Endothelial cell (in vitro differentiated cells): ENCODE measurements at regions not wholly inside any gene's neighbourhood (a gene's known extent, or its start where the extent isn't known, plus 50 kb on each side); places are given as distances from the start of the nearest gene placed in this dataset.

ENCODE experiments used
- DNase-seq: peaks from one replicate; pipeline ENCODE4 v3.0.0; 2021; ENCODE audit warnings: low spot score
- H3K27ac Mint-ChIP-seq: one replicate; pipeline ENCODE4 v1.8.0; 2021; ENCODE audit warnings: mixed read lengths, inconsistent platforms; ENCODE audit not compliant: unreplicated experiment
- H3K27me3 Mint-ChIP-seq: one replicate; pipeline ENCODE4 v1.8.0; 2021; ENCODE audit warnings: mild to moderate bottlenecking, moderate library complexity, mixed read lengths, inconsistent platforms; ENCODE audit not compliant: unreplicated experiment
- H3K36me3 Mint-ChIP-seq: one replicate; pipeline ENCODE4 v1.8.0; 2021; ENCODE audit warnings: mild to moderate bottlenecking, low read depth, mixed read lengths, inconsistent platforms; ENCODE audit not compliant: unreplicated experiment
- H3K4me1 Mint-ChIP-seq: one replicate; pipeline ENCODE4 v1.8.0; 2021; ENCODE audit warnings: mild to moderate bottlenecking, mixed read lengths, inconsistent platforms; ENCODE audit not compliant: unreplicated experiment
- H3K4me3 Mint-ChIP-seq: one replicate; pipeline ENCODE4 v1.8.0; 2021; ENCODE audit warnings: mild to moderate bottlenecking, mixed read lengths, inconsistent platforms; ENCODE audit not compliant: unreplicated experiment
- H3K9me3 Mint-ChIP-seq: one replicate; pipeline ENCODE4 v1.8.0; 2021; ENCODE audit warnings: mixed read lengths, inconsistent platforms; ENCODE audit not compliant: unreplicated experiment
- CTCF ChIP-seq: fragments of 200-600 bp; sonication (generic); IDR thresholded peaks from one replicate; pipeline ENCODE4 v1.5.0; 2021; ENCODE audit warnings: antibody characterized with exemption; ENCODE audit not compliant: unreplicated experiment

DNA sequence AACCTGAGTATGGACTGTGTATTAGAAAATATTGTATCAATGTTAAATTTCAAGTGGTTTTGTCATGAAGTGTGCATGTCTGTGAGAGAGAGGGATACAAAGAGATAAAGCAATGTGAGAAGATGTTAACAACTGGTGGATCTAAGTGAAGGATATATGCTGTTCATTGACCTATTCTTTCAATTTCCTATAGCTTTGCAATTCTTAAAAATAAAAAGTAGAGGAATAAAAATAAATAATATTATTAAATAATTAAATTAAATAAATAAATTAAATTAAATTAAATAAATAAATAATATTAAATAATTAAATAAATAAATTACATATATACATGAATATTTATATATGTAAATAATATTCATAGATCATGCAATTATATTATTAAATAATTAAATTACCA is 131.2 kb upstream of the DACH1 start:
- DNase-seq: no peak

DNA sequence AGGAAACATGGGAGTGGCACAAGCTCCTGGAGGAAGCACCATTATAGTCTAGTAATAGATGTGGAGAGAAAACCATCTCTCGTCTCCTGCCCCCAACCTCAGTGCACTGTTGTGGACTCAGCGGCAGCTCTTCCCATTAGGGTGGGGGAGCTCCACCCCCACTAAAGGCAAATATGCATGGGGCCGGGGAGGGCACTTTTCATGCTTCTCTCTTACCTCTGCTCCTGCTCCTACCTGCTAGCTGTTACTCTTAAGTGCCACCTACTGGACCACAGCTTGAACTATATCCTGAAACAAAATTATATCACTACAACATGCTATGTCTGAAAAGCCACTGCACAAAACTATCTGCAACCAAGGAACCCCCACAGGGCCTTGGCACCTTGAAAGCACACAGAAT is 112.6 kb upstream of the DACH1 start:
- peaks cover 3% of the 10 kb centered on the region for H3K27me3 Mint-ChIP-seq
- TF ChIP-seq CTCF: no peak
- H3K4me3 Mint-ChIP-seq: no peak overlapping the region

More for the DNA sequence above, 131.2 kb upstream of the DACH1 start:
- H3K27me3 Mint-ChIP-seq: no peaks in the 10 kb centered on the region
- H3K4me3 Mint-ChIP-seq: no peak overlapping the region
- no peaks in the 10 kb centered on the region for H3K4me1 Mint-ChIP-seq
- TF ChIP-seq CTCF: no peak
- H3K9me3 Mint-ChIP-seq: no peaks in the 10 kb centered on the region
- no peaks in the 10 kb centered on the region for H3K36me3 Mint-ChIP-seq
- no peak overlapping the region for H3K27ac Mint-ChIP-seq

DNA sequence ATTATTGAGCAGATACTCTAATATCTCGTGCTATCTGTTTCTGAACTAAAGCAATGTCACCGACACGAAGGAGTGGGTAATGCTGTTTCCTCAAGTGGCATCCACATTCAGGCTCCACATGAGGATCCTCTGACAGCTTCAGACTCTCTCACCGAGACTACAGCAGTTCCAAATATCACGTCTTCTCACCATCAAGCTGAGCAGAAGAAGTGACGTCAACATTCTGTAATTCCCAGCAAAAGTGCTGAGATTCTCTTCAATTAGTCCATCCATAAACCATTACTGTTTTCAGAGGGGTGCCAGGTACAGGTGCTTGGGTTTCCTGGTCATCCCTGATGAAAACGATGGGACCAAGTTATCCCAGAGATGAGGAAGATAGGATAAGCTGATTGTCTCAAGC is 110.0 kb upstream of the DACH1 start:
- H3K9me3 Mint-ChIP-seq: no peaks in the 10 kb centered on the region
- TF ChIP-seq CTCF: no peak
- H3K27me3 Mint-ChIP-seq: peaks cover 3% of the 10 kb centered on the region
- no peaks in the 10 kb centered on the region for H3K36me3 Mint-ChIP-seq
- DNase-seq: no peak
- peaks cover 12% of the 10 kb centered on the region for H3K4me1 Mint-ChIP-seq
- H3K4me3 Mint-ChIP-seq: no peak overlapping the region
- H3K27ac Mint-ChIP-seq: no peak overlapping the region

More for the DNA sequence above, 112.6 kb upstream of the DACH1 start:
- H3K36me3 Mint-ChIP-seq: no peaks in the 10 kb centered on the region
- no peak overlapping the region for H3K27ac Mint-ChIP-seq
- no peak for DNase-seq
- peaks cover 7% of the 10 kb centered on the region for H3K4me1 Mint-ChIP-seq
- H3K9me3 Mint-ChIP-seq: no peaks in the 10 kb centered on the region

- peak overlapping the region; percentile 96 for H3K27ac Mint-ChIP-seq
- H3K4me1 Mint-ChIP-seq: peaks cover 50% of the 10 kb centered on the region
- H3K36me3 Mint-ChIP-seq: no peaks in the 10 kb centered on the region
- H3K4me3 Mint-ChIP-seq: no peak overlapping the region
- peak; percentile 14 for DNase-seq
- no peaks in the 10 kb centered on the region for H3K9me3 Mint-ChIP-seq
- no peak for TF ChIP-seq CTCF
- no peaks in the 10 kb centered on the region for H3K27me3 Mint-ChIP-seq
Observed at GRCh38 chr13:71967990-71968389, 101.0 kb upstream of the DACH1 start.

GRCh38 chr13:71964491-71965100 is 97.6 kb upstream of the DACH1 start:
- Mint-ChIP-seq H3K27me3 (no peaks in the 10 kb centered on the region), H3K27ac (peak overlapping the region; percentile 74), H3K4me1 (peaks cover 41% of the 10 kb centered on the region), H3K9me3 (no peaks in the 10 kb centered on the region), H3K36me3 (no peaks in the 10 kb centered on the region), H3K4me3 (no peak overlapping the region)
- TF ChIP-seq CTCF: no peak
- DNase-seq: no peak
